ENCODE measurements at regions not wholly inside any gene's neighbourhood (a gene's known extent, or its start where the extent isn't known, plus 50 kb on each side); places are given as distances from the start of the nearest gene placed in this dataset.

- intact Hi-C loops (cut with micrococcal nuclease) = no loop called here
- H3K27ac Mint-ChIP-seq = no peak overlapping the region
- H3K9me3 Mint-ChIP-seq = peaks cover 13% of the 10 kb centered on the region
Observed at GRCh38 chr18:40867459-40867858, 1087.6 kb upstream of the PIK3C3 start.

GRCh38 chr18:40866968-40867367, 1088.1 kb upstream of the PIK3C3 start:
- intact Hi-C loops (cut with micrococcal nuclease) = no loop called here
- Mint-ChIP-seq H3K27me3 (no peaks in the 10 kb centered on the region), H3K4me1 (ENCODE audit: low read depth) (no peaks in the 10 kb centered on the region), H3K36me3 (ENCODE audit: low read depth) (no peaks in the 10 kb centered on the region), H3K4me3 (no peak overlapping the region), H3K9me3 (peaks cover 13% of the 10 kb centered on the region), H3K27ac (no peak overlapping the region)

More at GRCh38 chr18:40867459-40867858, 1087.6 kb upstream of the PIK3C3 start:
- Mint-ChIP-seq H3K4me3 (no peak overlapping the region), H3K36me3 (ENCODE audit: low read depth) (no peaks in the 10 kb centered on the region), H3K4me1 (ENCODE audit: low read depth) (no peaks in the 10 kb centered on the region), H3K27me3 (no peaks in the 10 kb centered on the region)

- no peaks in the 10 kb centered on the region for H3K36me3 Mint-ChIP-seq (ENCODE audit: low read depth)
- no peaks in the 10 kb centered on the region for H3K4me1 Mint-ChIP-seq (ENCODE audit: low read depth)
- intact Hi-C loops (cut with micrococcal nuclease) = no loop called here
- H3K4me3 Mint-ChIP-seq = no peak overlapping the region
- H3K9me3 Mint-ChIP-seq = peaks cover 13% of the 10 kb centered on the region
- no peak overlapping the region for H3K27ac Mint-ChIP-seq
- no peaks in the 10 kb centered on the region for H3K27me3 Mint-ChIP-seq
Observed at GRCh38 chr18:40866013-40866645, 1088.9 kb upstream of the PIK3C3 start.

GRCh38 chr18:40864846-40865245, 1090.2 kb upstream of the PIK3C3 start:
- Mint-ChIP-seq H3K9me3 (peaks cover 13% of the 10 kb centered on the region), H3K36me3 (ENCODE audit: low read depth) (no peaks in the 10 kb centered on the region), H3K4me3 (no peak overlapping the region), H3K4me1 (ENCODE audit: low read depth) (no peaks in the 10 kb centered on the region), H3K27me3 (no peaks in the 10 kb centered on the region), H3K27ac (no peak overlapping the region)
- intact Hi-C loops (cut with micrococcal nuclease) = no loop called here

GRCh38 chr18:40863801-40864200, 1091.2 kb upstream of the PIK3C3 start:
- Mint-ChIP-seq H3K27ac (no peak overlapping the region), H3K36me3 (ENCODE audit: low read depth) (no peaks in the 10 kb centered on the region), H3K4me1 (ENCODE audit: low read depth) (no peaks in the 10 kb centered on the region), H3K4me3 (no peak overlapping the region), H3K27me3 (no peaks in the 10 kb centered on the region), H3K9me3 (peaks cover 13% of the 10 kb centered on the region)
- intact Hi-C loops (cut with micrococcal nuclease) = no loop called here

- intact Hi-C loops (cut with micrococcal nuclease) = no loop called here
- Mint-ChIP-seq H3K4me3 (no peak overlapping the region), H3K4me1 (ENCODE audit: low read depth) (no peaks in the 10 kb centered on the region), H3K27me3 (no peaks in the 10 kb centered on the region), H3K9me3 (peaks cover 18% of the 10 kb centered on the region), H3K36me3 (ENCODE audit: low read depth) (no peaks in the 10 kb centered on the region), H3K27ac (no peak overlapping the region)
Observed at GRCh38 chr18:40860189-40860588, 1094.8 kb upstream of the PIK3C3 start.

GRCh38 chr18:40855661-40856060, 1099.4 kb upstream of the PIK3C3 start:
- Mint-ChIP-seq H3K9me3 (peaks cover 5% of the 10 kb centered on the region), H3K36me3 (ENCODE audit: low read depth) (no peaks in the 10 kb centered on the region), H3K27ac (no peak overlapping the region), H3K27me3 (no peaks in the 10 kb centered on the region), H3K4me3 (no peak overlapping the region), H3K4me1 (ENCODE audit: low read depth) (no peaks in the 10 kb centered on the region)
- intact Hi-C loops (cut with micrococcal nuclease) = no loop called here

- no peak overlapping the region for H3K27ac Mint-ChIP-seq
- H3K9me3 Mint-ChIP-seq = peaks cover 5% of the 10 kb centered on the region
- intact Hi-C loops (cut with micrococcal nuclease) = no loop called here
- no peaks in the 10 kb centered on the region for H3K27me3 Mint-ChIP-seq
- no peaks in the 10 kb centered on the region for H3K4me1 Mint-ChIP-seq (ENCODE audit: low read depth)
- H3K4me3 Mint-ChIP-seq = no peak overlapping the region
- H3K36me3 Mint-ChIP-seq (ENCODE audit: low read depth) = no peaks in the 10 kb centered on the region
Observed at GRCh38 chr18:40852406-40852805, 1102.6 kb upstream of the PIK3C3 start.

GRCh38 chr18:40851014-40851429, 1104.0 kb upstream of the PIK3C3 start:
- Mint-ChIP-seq H3K27ac (no peak overlapping the region), H3K27me3 (no peaks in the 10 kb centered on the region), H3K36me3 (ENCODE audit: low read depth) (no peaks in the 10 kb centered on the region), H3K9me3 (no peaks in the 10 kb centered on the region), H3K4me1 (ENCODE audit: low read depth) (no peaks in the 10 kb centered on the region), H3K4me3 (no peak overlapping the region)
- intact Hi-C loops (cut with micrococcal nuclease) = no loop called here

- Mint-ChIP-seq H3K36me3 (ENCODE audit: low read depth) (no peaks in the 10 kb centered on the region), H3K27ac (no peak overlapping the region), H3K4me3 (no peak overlapping the region), H3K27me3 (no peaks in the 10 kb centered on the region), H3K4me1 (ENCODE audit: low read depth) (no peaks in the 10 kb centered on the region), H3K9me3 (peaks cover 2% of the 10 kb centered on the region)
- intact Hi-C loops (cut with micrococcal nuclease) = no loop called here
Observed at GRCh38 chr18:40849886-40850285, 1105.1 kb upstream of the PIK3C3 start.

- Mint-ChIP-seq H3K36me3 (ENCODE audit: low read depth) (no peaks in the 10 kb centered on the region), H3K27ac (no peak overlapping the region), H3K4me3 (no peak overlapping the region), H3K9me3 (peaks cover 41% of the 10 kb centered on the region), H3K27me3 (no peaks in the 10 kb centered on the region), H3K4me1 (ENCODE audit: low read depth) (no peaks in the 10 kb centered on the region)
- intact Hi-C loops (cut with micrococcal nuclease) = no loop called here
Observed at GRCh38 chr18:40841467-40841866, 1113.6 kb upstream of the PIK3C3 start.

- no peak overlapping the region for H3K27ac Mint-ChIP-seq
- no peaks in the 10 kb centered on the region for H3K27me3 Mint-ChIP-seq
- peaks cover 41% of the 10 kb centered on the region for H3K9me3 Mint-ChIP-seq
- H3K4me1 Mint-ChIP-seq (ENCODE audit: low read depth) = no peaks in the 10 kb centered on the region
- intact Hi-C loops (cut with micrococcal nuclease) = no loop called here
- no peak overlapping the region for H3K4me3 Mint-ChIP-seq
- no peaks in the 10 kb centered on the region for H3K36me3 Mint-ChIP-seq (ENCODE audit: low read depth)
Observed at GRCh38 chr18:40841063-40841462, 1114.0 kb upstream of the PIK3C3 start.

GRCh38 chr18:40832362-40832761, 1122.7 kb upstream of the PIK3C3 start:
- Mint-ChIP-seq H3K4me1 (ENCODE audit: low read depth) (no peaks in the 10 kb centered on the region), H3K36me3 (ENCODE audit: low read depth) (no peaks in the 10 kb centered on the region), H3K27ac (no peak overlapping the region), H3K27me3 (no peaks in the 10 kb centered on the region), H3K9me3 (no peaks in the 10 kb centered on the region), H3K4me3 (no peak overlapping the region)
- intact Hi-C loops (cut with micrococcal nuclease) = no loop called here

- H3K4me1 Mint-ChIP-seq (ENCODE audit: low read depth) = no peaks in the 10 kb centered on the region
- peaks cover 27% of the 10 kb centered on the region for H3K9me3 Mint-ChIP-seq
- no peak overlapping the region for H3K27ac Mint-ChIP-seq
- H3K4me3 Mint-ChIP-seq = no peak overlapping the region
- H3K36me3 Mint-ChIP-seq (ENCODE audit: low read depth) = no peaks in the 10 kb centered on the region
- intact Hi-C loops (cut with micrococcal nuclease) = no loop called here
- H3K27me3 Mint-ChIP-seq = no peaks in the 10 kb centered on the region
Observed at GRCh38 chr18:40824291-40824690, 1130.7 kb upstream of the PIK3C3 start.

- H3K27me3 Mint-ChIP-seq = no peaks in the 10 kb centered on the region
- no peak overlapping the region for H3K27ac Mint-ChIP-seq
- peaks cover 27% of the 10 kb centered on the region for H3K9me3 Mint-ChIP-seq
- no peaks in the 10 kb centered on the region for H3K36me3 Mint-ChIP-seq (ENCODE audit: low read depth)
- intact Hi-C loops (cut with micrococcal nuclease) = no loop called here
- H3K4me1 Mint-ChIP-seq (ENCODE audit: low read depth) = no peaks in the 10 kb centered on the region
- no peak overlapping the region for H3K4me3 Mint-ChIP-seq
Observed at GRCh38 chr18:40821596-40822243, 1133.3 kb upstream of the PIK3C3 start.

All from dendritic cell treated with granulocyte-macrophage colony-stimulating factor and Interleukin-4, amounts not matched to agents 40 ng/mL and 50 ng/mL, for 4 days (primary cell).